GM23248 (cell line): ENCODE measurements at regions not wholly inside any gene's neighbourhood (a gene's known extent, or its start where the extent isn't known, plus 50 kb on each side); places are given as distances from the start of the nearest gene placed in this dataset.

Experiments used
- EZH2 ChIP-seq: fragments of 200-600 bp; sonication (generic); IDR thresholded peaks from 2 replicates; pipeline ENCODE4 v1.6.1; 2018; ENCODE audit warnings: antibody characterized with exemption, mild to moderate bottlenecking; ENCODE audit not compliant: insufficient read depth, poor library complexity, severe bottlenecking
- EZH2phosphoT487 ChIP-seq: fragments of 200-600 bp; sonication (generic); IDR thresholded peaks from 2 replicates; pipeline ENCODE4 v1.6.1; 2018; ENCODE audit warnings: antibody characterized with exemption, moderate library complexity, mild to moderate bottlenecking, low read depth; ENCODE audit not compliant: insufficient read depth

DNA sequence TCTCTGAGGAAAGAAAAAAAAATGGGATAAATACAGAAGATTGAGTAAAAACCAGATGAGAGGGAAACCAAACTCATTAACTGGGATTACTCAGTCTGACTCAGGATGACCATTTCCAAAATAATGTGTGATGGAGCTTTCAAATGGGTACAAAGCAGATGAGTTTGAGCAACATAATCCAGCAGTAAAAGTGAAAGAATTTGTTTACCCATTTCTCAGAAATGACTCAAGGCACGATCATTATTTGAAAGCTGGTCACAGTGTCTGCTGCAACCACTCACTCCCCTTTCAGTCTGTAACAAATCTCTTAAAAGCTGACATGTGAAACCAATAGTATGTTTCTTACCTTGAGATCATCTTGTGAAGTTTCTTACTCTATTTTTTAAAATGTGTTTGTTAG, 104.7 kb upstream of the KLF14 start:
- TF ChIP-seq EZH2 (no peak), EZH2phosphoT487 (no peak)
